ENCODE measurements at regions not wholly inside any gene's neighbourhood (a gene's known extent, or its start where the extent isn't known, plus 50 kb on each side); places are given as distances from the start of the nearest gene placed in this dataset.

DNA sequence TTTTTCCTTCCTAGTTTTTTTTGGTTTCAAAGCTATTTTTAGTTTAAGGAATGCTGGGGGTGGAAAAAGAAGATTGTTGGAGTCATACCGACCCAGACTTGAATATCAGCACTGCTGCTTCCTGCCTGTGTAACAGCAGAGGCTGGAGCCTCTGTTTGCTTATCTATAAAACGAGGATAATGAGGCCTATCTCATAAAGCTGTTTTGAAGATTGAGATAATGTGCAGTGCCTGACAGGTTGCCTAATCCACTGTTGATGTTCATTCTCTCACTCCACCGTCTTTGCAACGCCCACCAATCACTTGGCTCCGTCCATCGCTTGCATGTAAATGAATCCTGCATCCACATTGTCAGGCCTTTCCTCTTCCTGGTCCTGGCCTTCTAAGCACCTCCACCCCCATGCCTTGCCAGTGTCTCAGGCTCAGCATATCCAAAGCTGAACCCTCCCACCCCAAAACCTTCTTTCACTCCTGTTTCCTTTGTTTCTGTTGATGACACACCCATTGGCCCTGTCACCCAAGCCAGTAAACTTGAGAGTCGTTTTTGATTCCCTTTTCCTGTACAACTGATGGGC is 94.9 kb downstream of the MEX3B start:
- Histone ChIP-seq H3K27me3 (replicated peaks; ENCODE audit: control insufficient read depth, insufficient read depth, low read length) (no peaks in the 10 kb centered on the region; the same call in 1 of the 2 replicates), H3K4me3 (ENCODE audit: low read depth, low read length) (no peak overlapping the region), H3K9me3 (no peaks in the 10 kb centered on the region; the same call in 1 of the 2 replicates), H3K4me1 (no peaks in the 10 kb centered on the region), H3K36me3 (ENCODE audit: control insufficient read depth, insufficient read depth, low read length) (no peaks in the 10 kb centered on the region)
- Mint-ChIP-seq H3K27me3 (ENCODE audit: insufficient read depth, unreplicated experiment) (peaks cover 2% of the 10 kb centered on the region), H3K4me1 (ENCODE audit: low read depth, unreplicated experiment) (no peaks in the 10 kb centered on the region), H3K4me3 (ENCODE audit: unreplicated experiment) (no peak overlapping the region), H3K27ac (ENCODE audit: unreplicated experiment) (no peak overlapping the region), H3K9me3 (ENCODE audit: unreplicated experiment) (no peaks in the 10 kb centered on the region), H3K36me3 (ENCODE audit: insufficient read depth, unreplicated experiment) (no peaks in the 10 kb centered on the region)
- ChIA-PET POLR2A (no interaction called here), CTCF (no interaction called here)
- BruUV-seq (replicated peaks), result no TSS peak
- intact Hi-C loops (cut with micrococcal nuclease; ENCODE audit: unreplicated experiment), result no loop called here
- no peak for TF ChIP-seq CTCF (IDR thresholded peaks at IDR 0.05; ENCODE audit: insufficient read depth in 1 of 2, low read depth in 1 of 2, low read length in 1 of 2, severe bottlenecking in 1 of 2, unreplicated experiment in 1 of 2)
- DNase-seq, result no peak

GRCh38 chr15:81948751-81949150 is 97.1 kb downstream of the MEX3B start:
- no peak overlapping the region for H3K27ac Mint-ChIP-seq (ENCODE audit: unreplicated experiment)
- H3K36me3 ChIP-seq (ENCODE audit: control insufficient read depth, insufficient read depth, low read length), result no peaks in the 10 kb centered on the region
- intact Hi-C loops (cut with micrococcal nuclease; ENCODE audit: unreplicated experiment), result no loop called here
- no peaks in the 10 kb centered on the region for H3K4me1 Mint-ChIP-seq (ENCODE audit: low read depth, unreplicated experiment)
- no TSS peak for BruUV-seq (replicated peaks)
- H3K4me1 ChIP-seq, result no peaks in the 10 kb centered on the region
- H3K9me3 ChIP-seq, result no peaks in the 10 kb centered on the region; the same call in 1 of the 2 replicates
- CTCF ChIA-PET, result no interaction called here
- H3K27me3 ChIP-seq (replicated peaks; ENCODE audit: control insufficient read depth, insufficient read depth, low read length), result no peaks in the 10 kb centered on the region; the same call in 1 of the 2 replicates
- H3K4me3 ChIP-seq (ENCODE audit: low read depth, low read length), result no peak overlapping the region
- H3K27me3 Mint-ChIP-seq (ENCODE audit: insufficient read depth, unreplicated experiment), result peaks cover 2% of the 10 kb centered on the region
- no peaks in the 10 kb centered on the region for H3K36me3 Mint-ChIP-seq (ENCODE audit: insufficient read depth, unreplicated experiment)
- no peak for TF ChIP-seq CTCF (IDR thresholded peaks at IDR 0.05; ENCODE audit: insufficient read depth in 1 of 2, low read depth in 1 of 2, low read length in 1 of 2, severe bottlenecking in 1 of 2, unreplicated experiment in 1 of 2)
- POLR2A ChIA-PET, result no interaction called here
- DNase-seq, result no peak
- no peak overlapping the region for H3K4me3 Mint-ChIP-seq (ENCODE audit: unreplicated experiment)
- H3K9me3 Mint-ChIP-seq (ENCODE audit: unreplicated experiment), result no peaks in the 10 kb centered on the region

GRCh38 chr15:81948222-81948621 is 97.6 kb downstream of the MEX3B start:
- Histone ChIP-seq H3K27me3 (replicated peaks; ENCODE audit: control insufficient read depth, insufficient read depth, low read length) (no peaks in the 10 kb centered on the region; the same call in 1 of the 2 replicates), H3K4me1 (no peaks in the 10 kb centered on the region), H3K9me3 (no peaks in the 10 kb centered on the region; the same call in 1 of the 2 replicates), H3K36me3 (ENCODE audit: control insufficient read depth, insufficient read depth, low read length) (no peaks in the 10 kb centered on the region), H3K4me3 (ENCODE audit: low read depth, low read length) (no peak overlapping the region)
- Mint-ChIP-seq H3K4me1 (ENCODE audit: low read depth, unreplicated experiment) (no peaks in the 10 kb centered on the region), H3K9me3 (ENCODE audit: unreplicated experiment) (no peaks in the 10 kb centered on the region), H3K36me3 (ENCODE audit: insufficient read depth, unreplicated experiment) (no peaks in the 10 kb centered on the region), H3K4me3 (ENCODE audit: unreplicated experiment) (no peak overlapping the region), H3K27me3 (ENCODE audit: insufficient read depth, unreplicated experiment) (peaks cover 2% of the 10 kb centered on the region), H3K27ac (ENCODE audit: unreplicated experiment) (no peak overlapping the region)
- intact Hi-C loops (cut with micrococcal nuclease; ENCODE audit: unreplicated experiment), result no loop called here
- no peak for TF ChIP-seq CTCF (IDR thresholded peaks at IDR 0.05; ENCODE audit: insufficient read depth in 1 of 2, low read depth in 1 of 2, low read length in 1 of 2, severe bottlenecking in 1 of 2, unreplicated experiment in 1 of 2)
- POLR2A ChIA-PET, result no interaction called here
- CTCF ChIA-PET, result no interaction called here
- DNase-seq, result no peak
- no TSS peak for BruUV-seq (replicated peaks)
